ENCODE measurements at regions not wholly inside any gene's neighbourhood (a gene's known extent, or its start where the extent isn't known, plus 50 kb on each side); places are given as distances from the start of the nearest gene placed in this dataset.

- FAIRE-seq, result no peak
Observed at GRCh38 chr4:33116871-33117270, 2396.7 kb downstream of the PCDH7 start.

- no peak for FAIRE-seq
Observed at GRCh38 chr4:33126002-33126401, 2405.8 kb downstream of the PCDH7 start.

GRCh38 chr4:33130662-33131061 is 2410.5 kb downstream of the PCDH7 start:
- FAIRE-seq, result peak; percentile 99

- FAIRE-seq, result no peak
Observed at GRCh38 chr4:33133723-33134122, 2413.6 kb downstream of the PCDH7 start.

GRCh38 chr4:33134366-33134765 is 2414.2 kb downstream of the PCDH7 start:
- no peak for FAIRE-seq

GRCh38 chr4:33149658-33150524 is 2429.7 kb downstream of the PCDH7 start:
- FAIRE-seq, result no peak

GRCh38 chr4:33150525-33150910 is 2430.3 kb downstream of the PCDH7 start:
- no peak for FAIRE-seq

- FAIRE-seq, result no peak
Observed at GRCh38 chr4:33160126-33160525, 2440.0 kb downstream of the PCDH7 start.

GRCh38 chr4:33161202-33161601 is 2441.0 kb downstream of the PCDH7 start:
- FAIRE-seq, result no peak

GRCh38 chr4:33162122-33162521 is 2442.0 kb downstream of the PCDH7 start:
- no peak for FAIRE-seq

GRCh38 chr4:33171873-33172525 is 2451.8 kb downstream of the PCDH7 start:
- no peak for FAIRE-seq

- FAIRE-seq, result no peak
Observed at GRCh38 chr4:33176566-33176965, 2456.4 kb downstream of the PCDH7 start.

- no peak for FAIRE-seq
Observed at GRCh38 chr4:33184657-33185290, 2464.6 kb downstream of the PCDH7 start.

GRCh38 chr4:33187035-33187434 is 2466.9 kb downstream of the PCDH7 start:
- no peak for FAIRE-seq

- no peak for FAIRE-seq
Observed at GRCh38 chr4:33188733-33189132, 2468.6 kb downstream of the PCDH7 start.

- no peak for FAIRE-seq
Observed at GRCh38 chr4:33189169-33189568, 2469.0 kb downstream of the PCDH7 start.

GRCh38 chr4:33193109-33193508 is 2472.9 kb downstream of the PCDH7 start:
- no peak for FAIRE-seq

GRCh38 chr4:33200377-33200776 is 2480.2 kb downstream of the PCDH7 start:
- FAIRE-seq, result no peak

- FAIRE-seq, result no peak
Observed at GRCh38 chr4:33218238-33218637, 2498.1 kb downstream of the PCDH7 start.

GRCh38 chr4:33226133-33226532 is 2506.0 kb downstream of the PCDH7 start:
- FAIRE-seq, result no peak

GRCh38 chr4:33226783-33227182 is 2506.6 kb downstream of the PCDH7 start:
- FAIRE-seq, result no peak

GRCh38 chr4:33255094-33255493 is 2534.9 kb downstream of the PCDH7 start:
- no peak for FAIRE-seq

GRCh38 chr4:33255507-33255906 is 2535.3 kb downstream of the PCDH7 start:
- FAIRE-seq, result no peak

GRCh38 chr4:33262824-33263223 is 2542.7 kb downstream of the PCDH7 start:
- no peak for FAIRE-seq

All from endometrium (tissue), 2 donors.